Right atrium auricular region (tissue), 2 donors: ENCODE measurements at regions not wholly inside any gene's neighbourhood (a gene's known extent, or its start where the extent isn't known, plus 50 kb on each side); places are given as distances from the start of the nearest gene placed in this dataset.
A peak's percentile ranks its signal among the peaks of the same experiment; 100 is the strongest.

Experiments used
- DNase-seq: peaks from one replicate; pipeline ENCODE4 v3.0.0-alpha.2; 2019; ENCODE audit warnings: low spot score
- H3K27ac ChIP-seq, 2 donors: fragments of 200-600 bp; sonication (generic); 1 replicate in 1 of 2; 2 replicates in 1 of 2; pipeline ENCODE4 v1.5.1; 2016 to 2019
- H3K27me3 ChIP-seq, 2 donors: fragments of 200-600 bp; sonication (generic); one replicate each; pipeline versions ENCODE4 v1.5.1 to v1.6.0; 2017 to 2019
- H3K36me3 ChIP-seq: fragments of 200-600 bp; sonication (generic); one replicate; pipeline ENCODE4 v1.5.1; 2016
- H3K4me1 ChIP-seq, 2 donors: fragments of 200-600 bp; sonication (generic); one replicate each; pipeline versions ENCODE4 v1.5.1 to v1.6.0; 2017 to 2019
- H3K4me3 ChIP-seq, 2 donors: fragments of 200-600 bp; sonication (generic); 1 replicate in 1 of 2; 2 replicates in 1 of 2; pipeline ENCODE4 v1.5.1; 2017 to 2019; ENCODE audit warnings: mild to moderate bottlenecking in 1 of 2, moderate library complexity in 1 of 2
- H3K9me3 ChIP-seq, 2 donors: fragments of 200-600 bp; sonication (generic); one replicate each; pipeline ENCODE4 v1.5.1; 2019
- CTCF ChIP-seq, 2 donors: fragments of 200-600 bp; sonication (generic); IDR thresholded peaks; one replicate each; pipeline ENCODE4 v1.5.1; 2019; ENCODE audit warnings: antibody characterized with exemption in 2 of 2

DNA sequence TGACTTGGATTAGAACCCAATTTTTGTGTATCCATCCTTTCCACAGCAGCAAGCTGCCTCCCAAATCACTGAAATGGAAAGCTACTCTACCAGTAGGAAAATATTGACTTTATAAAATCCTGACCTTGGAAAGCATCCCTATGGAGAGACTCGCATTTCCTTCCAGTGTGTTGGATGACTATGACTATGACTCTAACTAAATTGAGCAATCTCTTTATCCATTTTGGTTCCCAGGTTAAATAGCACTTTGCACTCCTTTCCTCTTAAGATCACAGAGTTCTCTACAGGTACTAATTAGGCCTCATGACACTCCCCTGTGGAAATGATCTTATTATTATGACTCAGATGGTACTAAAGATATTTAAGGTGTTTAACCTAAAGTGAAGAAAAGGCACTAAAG lies 431.8 kb downstream of the PPARGC1A start:
- H3K27ac ChIP-seq, result no peak overlapping the region
- H3K36me3 ChIP-seq, result no peaks in the 10 kb centered on the region
- no peak for DNase-seq
- H3K4me3 ChIP-seq, result no peak overlapping the region
- no peaks in the 10 kb centered on the region for H3K9me3 ChIP-seq
- no peaks in the 10 kb centered on the region for H3K27me3 ChIP-seq
- no peak for TF ChIP-seq CTCF (IDR thresholded peaks at IDR 0.05)
- H3K4me1 ChIP-seq, result peaks cover 0 to 5% of the 10 kb centered on the region in 2 donors

DNA sequence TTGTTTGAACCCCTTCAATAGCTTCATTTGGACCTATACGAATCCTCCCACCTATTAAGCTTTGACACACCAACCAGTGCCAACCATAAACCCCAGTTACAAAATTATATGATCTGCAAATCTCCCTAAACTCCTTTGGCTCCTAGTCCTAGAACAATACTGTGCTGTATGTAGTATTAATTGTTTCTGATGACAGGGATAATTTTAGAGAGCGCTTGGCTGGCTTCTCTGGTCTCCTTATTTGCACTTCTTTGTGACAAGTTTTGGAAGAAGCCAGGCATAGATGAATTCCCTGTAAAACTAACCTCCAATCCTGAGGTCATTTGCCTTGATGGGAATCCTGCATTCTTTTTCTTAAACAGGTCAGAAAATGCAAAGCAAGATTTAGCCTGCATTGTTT lies 433.0 kb downstream of the PPARGC1A start:
- Histone ChIP-seq H3K27ac (peak overlapping the region in 1 of 2 donors; percentile 14), H3K9me3 (no peaks in the 10 kb centered on the region), H3K27me3 (no peaks in the 10 kb centered on the region), H3K4me3 (no peak overlapping the region), H3K36me3 (no peaks in the 10 kb centered on the region), H3K4me1 (peaks cover 0 to 5% of the 10 kb centered on the region in 2 donors)
- no peak for DNase-seq
- TF ChIP-seq CTCF (IDR thresholded peaks at IDR 0.05), result no peak

- H3K9me3 ChIP-seq, result no peaks in the 10 kb centered on the region
- DNase-seq, result no peak
- no peak overlapping the region for H3K4me3 ChIP-seq
- no peaks in the 10 kb centered on the region for H3K36me3 ChIP-seq
- peaks cover 0 to 5% of the 10 kb centered on the region in 2 donors for H3K4me1 ChIP-seq
- H3K27me3 ChIP-seq, result no peaks in the 10 kb centered on the region
- H3K27ac ChIP-seq, result peak overlapping the region in 1 of 2 donors; percentile 17
- TF ChIP-seq CTCF (IDR thresholded peaks at IDR 0.05), result peak; percentile 8 to 44
These were observed 434.2 kb downstream of the PPARGC1A start for GRCh38 chr4:23455456-23456158.

GRCh38 chr4:23441530-23442069 lies 448.2 kb downstream of the PPARGC1A start:
- Histone ChIP-seq H3K9me3 (no peaks in the 10 kb centered on the region), H3K4me1 (no peaks in the 10 kb centered on the region), H3K36me3 (no peaks in the 10 kb centered on the region), H3K27ac (no peak overlapping the region), H3K4me3 (no peak overlapping the region), H3K27me3 (no peaks in the 10 kb centered on the region)
- DNase-seq, result no peak
- TF ChIP-seq CTCF (IDR thresholded peaks at IDR 0.05), result no peak

DNA sequence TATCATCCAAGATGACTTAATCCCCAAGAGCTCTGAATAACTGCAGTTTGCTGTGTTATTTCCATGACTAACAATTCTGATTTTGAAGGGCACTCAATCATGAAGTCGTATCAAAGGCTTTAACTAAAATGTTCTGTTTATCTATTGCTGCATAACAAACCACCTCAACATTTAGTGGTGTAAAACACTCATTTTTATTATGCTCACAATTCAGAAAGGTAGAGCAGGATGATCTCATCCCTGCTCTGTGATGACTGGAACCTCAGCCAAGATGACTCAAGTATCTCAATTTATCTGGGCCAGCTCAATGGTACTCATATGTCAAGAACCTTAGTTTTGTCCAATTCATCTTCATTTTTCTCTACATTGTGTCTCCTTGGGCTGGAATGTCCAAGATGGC lies 451.1 kb downstream of the PPARGC1A start:
- Histone ChIP-seq H3K27ac (no peak overlapping the region), H3K4me3 (no peak overlapping the region), H3K27me3 (no peaks in the 10 kb centered on the region), H3K36me3 (no peaks in the 10 kb centered on the region), H3K9me3 (no peaks in the 10 kb centered on the region), H3K4me1 (no peaks in the 10 kb centered on the region)
- DNase-seq, result no peak
- no peak for TF ChIP-seq CTCF (IDR thresholded peaks at IDR 0.05)

GRCh38 chr4:23429497-23429896 lies 460.4 kb downstream of the PPARGC1A start:
- no peaks in the 10 kb centered on the region for H3K9me3 ChIP-seq
- no peak overlapping the region for H3K27ac ChIP-seq
- H3K27me3 ChIP-seq, result no peaks in the 10 kb centered on the region
- no peak for TF ChIP-seq CTCF (IDR thresholded peaks at IDR 0.05)
- no peaks in the 10 kb centered on the region for H3K36me3 ChIP-seq
- DNase-seq, result no peak
- H3K4me3 ChIP-seq, result no peak overlapping the region
- no peaks in the 10 kb centered on the region for H3K4me1 ChIP-seq
